PC-3 (cell line): ENCODE measurements at regions not wholly inside any gene's neighbourhood (a gene's known extent, or its start where the extent isn't known, plus 50 kb on each side); places are given as distances from the start of the nearest gene placed in this dataset.

ENCODE experiments used
- ATAC-seq: fragments of 200-7000 bp; cut with Tn5 transposase; 2 replicates; pipeline ENCODE4 v1.9.1; 2020; ENCODE audit warnings: mild to moderate bottlenecking, moderate library complexity
- BruUV-seq: library from RNA; stranded (reverse); fragments of 400-500 nt; replicated peaks from 2 replicates; lab custom pipeline; 2021; lab: Mats Ljungman, UMichigan
- CTCF ChIA-PET: fragments of 300-600 bp; sonication (Branson Sonifier 250); formaldehyde crosslinking; loops from one replicate; lab custom pipeline; 2022; ENCODE audit warnings: antibody characterized with exemption; lab: Charles Lee
- POLR2A ChIA-PET: fragments of 300-600 bp; sonication (Branson Sonifier 250); formaldehyde crosslinking; loops from one replicate; lab custom pipeline; 2022; ENCODE audit warnings: antibody characterized with exemption; ENCODE audit not compliant: unreplicated experiment; lab: Charles Lee
- DNase-seq: peaks from one replicate; pipeline ENCODE4 v3.0.0-alpha.2; 2015
- H2AFZ ChIP-seq: fragments of 300-600 bp; sonication (generic); 2 replicates; pipeline ENCODE4 v1.6.0; 2016; ENCODE audit warnings: antibody characterized with exemption, low read length
- H3F3A ChIP-seq: fragments of 300-600 bp; sonication (generic); one replicate; pipeline ENCODE4 v1.6.0; 2017; ENCODE audit warnings: antibody characterized with exemption, low read length, control low read depth, mild to moderate bottlenecking; ENCODE audit not compliant: unreplicated experiment
- H3K27ac ChIP-seq: fragments of 300-600 bp; sonication (generic); 2 replicates; pipeline ENCODE4 v1.5.1; 2016; ENCODE audit warnings: mild to moderate bottlenecking, low read length
- H3K27me3 ChIP-seq: fragments of 300-600 bp; sonication (generic); 2 replicates; pipeline ENCODE4 v1.6.1; 2016; ENCODE audit warnings: low read length, mixed read lengths
- H3K36me3 ChIP-seq: fragments of 300-600 bp; sonication (generic); 2 replicates; pipeline ENCODE4 v1.6.1; 2016; ENCODE audit warnings: low read depth, mixed run types, low read length, mixed read lengths
- H3K4me1 ChIP-seq: fragments of 300-600 bp; sonication (generic); 2 replicates; pipeline ENCODE4 v1.5.1; 2016; ENCODE audit warnings: low read length; ENCODE audit not compliant: insufficient read depth
- H3K4me2 ChIP-seq: fragments of 300-600 bp; sonication (generic); 2 replicates; pipeline ENCODE4 v1.6.0; 2016; ENCODE audit warnings: low read length
- H3K4me3 ChIP-seq: fragments of 300-600 bp; sonication (generic); 2 replicates; pipeline ENCODE4 v1.5.1; 2016; ENCODE audit warnings: mild to moderate bottlenecking, low read length, mixed read lengths
- H3K79me2 ChIP-seq: fragments of 300-600 bp; sonication (generic); 2 replicates; pipeline ENCODE4 v1.6.1; 2017; ENCODE audit warnings: low read length, mixed read lengths
- H3K9ac ChIP-seq: fragments of 300-600 bp; sonication (generic); 2 replicates; pipeline ENCODE4 v1.6.0; 2016; ENCODE audit warnings: mild to moderate bottlenecking, low read length
- H3K9me2 ChIP-seq: fragments of 300-600 bp; sonication (generic); replicated peaks from 2 replicates; pipeline ENCODE4 v1.6.1; 2016; ENCODE audit warnings: mixed run types, low read length, mixed read lengths
- H3K9me3 ChIP-seq: fragments of 300-600 bp; sonication (generic); 2 replicates; pipeline ENCODE4 v1.6.1; 2016; ENCODE audit warnings: low read length, mixed read lengths
- H4K20me1 ChIP-seq: fragments of 300-600 bp; sonication (generic); 2 replicates; pipeline ENCODE4 v1.6.1; 2016; ENCODE audit warnings: low read length, mixed read lengths
- CTCF ChIP-seq: fragments of 300-600 bp; sonication (generic); conservative IDR thresholded peaks from 2 replicates; pipeline ENCODE4 v1.5.1; 2017; ENCODE audit warnings: antibody characterized with exemption, low read depth, mild to moderate bottlenecking, low read length
- EZH2 ChIP-seq: fragments of 300-600 bp; sonication (generic); IDR thresholded peaks from one replicate; pipeline ENCODE4 v1.6.1; 2017; ENCODE audit warnings: antibody characterized with exemption, mild to moderate bottlenecking, low read length; ENCODE audit not compliant: unreplicated experiment
- EZH2phosphoT487 ChIP-seq: fragments of 300-600 bp; sonication (generic); IDR thresholded peaks from 2 replicates; pipeline ENCODE4 v1.6.1; 2018; ENCODE audit warnings: mild to moderate bottlenecking, antibody characterized with exemption, low read length, borderline replicate concordance
- intact Hi-C: fragments of 100-400 bp; cut with micrococcal nuclease; formaldehyde crosslinking; loops from 2 replicates; pipeline ENCODE4 v1.9.0; 2023

DNA sequence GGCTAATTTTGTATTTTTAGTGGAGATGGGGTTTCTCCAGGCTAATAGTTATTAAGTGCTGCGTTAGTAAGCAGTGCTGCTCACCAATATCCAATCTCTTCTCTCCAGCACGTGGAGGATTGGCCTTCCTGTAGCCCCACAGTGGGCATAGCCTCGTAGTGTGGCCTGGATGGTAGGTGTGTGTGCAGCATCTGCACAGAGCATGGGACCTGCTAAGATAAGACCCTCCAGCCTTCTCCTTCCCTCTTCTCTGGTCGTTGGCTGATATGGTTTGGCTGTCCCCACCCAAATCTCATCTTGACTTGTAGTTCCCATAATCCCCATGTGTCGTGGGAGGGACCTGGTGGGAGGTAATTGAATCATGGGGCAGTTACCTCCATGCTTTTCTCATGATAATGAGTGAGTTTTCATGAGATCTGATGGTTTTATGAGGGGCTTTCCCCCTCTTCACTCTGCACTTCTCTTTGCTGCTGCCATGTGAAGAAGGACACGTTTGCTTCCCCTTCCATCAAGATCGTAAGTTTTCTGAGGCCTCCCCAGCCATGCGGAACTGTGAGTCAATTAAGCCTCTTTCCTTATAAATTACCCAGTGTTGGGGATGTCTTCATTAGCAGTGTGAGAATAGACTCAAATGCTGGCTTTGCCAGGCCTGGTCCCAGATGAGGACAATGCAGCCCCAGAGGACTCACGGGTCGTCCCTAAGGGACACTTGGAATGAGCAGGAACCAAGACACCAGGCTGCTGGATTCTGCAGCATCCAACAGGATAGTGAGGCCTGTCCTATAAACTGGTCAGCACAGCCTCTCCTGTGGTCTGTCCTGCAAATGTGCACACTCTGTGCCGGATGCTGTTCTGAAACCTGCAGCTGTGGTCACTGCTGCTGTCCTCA, 63.4 kb upstream of the AFDN start:
- ATAC-seq (no peak), DNase-seq (no peak)
- ChIA-PET POLR2A (no interaction called here), CTCF (no interaction called here)
- H2AFZ ChIP-seq: no peak overlapping the region
- H3K9me3 ChIP-seq: no peaks in the 10 kb centered on the region
- H3K27me3 ChIP-seq: peaks cover 24% of the 10 kb centered on the region
- no peaks in the 10 kb centered on the region for H3K4me1 ChIP-seq
- TF ChIP-seq CTCF (no peak), EZH2 (no peak), EZH2phosphoT487 (no peak)
- H3K9me2 ChIP-seq: no peaks in the 10 kb centered on the region
- H3K4me2 ChIP-seq: no peak overlapping the region
- H4K20me1 ChIP-seq: no peaks in the 10 kb centered on the region
- no peak overlapping the region for H3K9ac ChIP-seq
- intact Hi-C loops: no loop called here
- H3K36me3 ChIP-seq: no peaks in the 10 kb centered on the region
- no peaks in the 10 kb centered on the region for H3K79me2 ChIP-seq
- H3K4me3 ChIP-seq: no peak overlapping the region
- no TSS peak for BruUV-seq
- no peaks in the 10 kb centered on the region for H3F3A ChIP-seq
- no peak overlapping the region for H3K27ac ChIP-seq

DNA sequence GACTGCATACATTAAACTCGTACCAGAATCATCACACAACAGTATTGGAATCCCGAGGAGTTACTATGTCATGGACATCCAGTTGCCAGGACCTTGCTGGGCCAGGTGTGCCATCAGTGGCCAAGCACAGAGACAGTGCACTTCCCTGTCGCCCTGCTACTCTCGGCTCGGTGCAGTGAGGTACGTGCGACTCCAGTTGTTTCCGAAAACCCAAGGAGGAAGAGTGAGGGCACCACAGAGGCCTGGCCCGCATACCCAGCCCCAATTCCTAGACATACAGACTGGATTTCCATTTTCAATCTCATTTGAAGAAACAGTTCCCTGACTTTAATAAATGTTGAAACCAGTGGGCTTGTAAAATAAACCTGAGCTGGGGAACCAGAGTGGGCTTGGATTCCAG, 62.5 kb upstream of the AFDN start:
- ATAC-seq: no peak
- POLR2A ChIA-PET: no interaction called here
- H3F3A ChIP-seq: no peaks in the 10 kb centered on the region

More for the DNA sequence above, 62.5 kb upstream of the AFDN start:
- H3K4me2 ChIP-seq: no peak overlapping the region
- no peaks in the 10 kb centered on the region for H3K4me1 ChIP-seq
- no TSS peak for BruUV-seq
- no peak overlapping the region for H3K4me3 ChIP-seq
- H2AFZ ChIP-seq: no peak overlapping the region
- H3K27me3 ChIP-seq: peaks cover 31% of the 10 kb centered on the region
- H3K27ac ChIP-seq: no peak overlapping the region
- no peaks in the 10 kb centered on the region for H3K9me3 ChIP-seq
- no peak overlapping the region for H3K9ac ChIP-seq
- intact Hi-C loops: no loop called here
- no peak for DNase-seq
- CTCF ChIA-PET: no interaction called here
- H4K20me1 ChIP-seq: no peaks in the 10 kb centered on the region
- no peaks in the 10 kb centered on the region for H3K9me2 ChIP-seq
- no peaks in the 10 kb centered on the region for H3K36me3 ChIP-seq
- TF ChIP-seq CTCF (no peak), EZH2phosphoT487 (no peak), EZH2 (no peak)
- H3K79me2 ChIP-seq: no peaks in the 10 kb centered on the region
